GM12878 (cell line): ENCODE measurements at regions not wholly inside any gene's neighbourhood (a gene's known extent, or its start where the extent isn't known, plus 50 kb on each side); places are given as distances from the start of the nearest gene placed in this dataset.

ENCODE experiments used
- ATAC-seq: fragments of 200-7000 bp; cut with Tn5 transposase; 3 replicates; pipeline ENCODE4 v1.9.1; 2020; ENCODE audit warnings: mild to moderate bottlenecking, moderate library complexity
- BruUV-seq: library from RNA; stranded (reverse); fragments of 400-500 nt; replicated peaks from 2 replicates; lab custom pipeline; 2021; lab: Mats Ljungman, UMichigan
- CTCF ChIA-PET: fragments of 300-600 bp; sonication (Branson Sonifier 250); formaldehyde crosslinking; extraction: SDS; loops from one replicate; lab custom pipeline; 2021; ENCODE audit warnings: inconsistent platforms; lab: Yijun Ruan, JAX
- POLR2A ChIA-PET: fragments of 350-600 bp; formaldehyde crosslinking; extraction: SDS; loops from one replicate; lab custom pipeline; 2021; ENCODE audit warnings: inconsistent platforms; lab: Charles Lee
- RAD21 ChIA-PET: fragments of 300-600 bp; sonication (Branson Sonifier 250); formaldehyde crosslinking; loops from one replicate; lab custom pipeline; 2023; ENCODE audit warnings: antibody characterized with exemption; ENCODE audit not compliant: unreplicated experiment; lab: Charles Lee
- SMC1A ChIA-PET: fragments of 300-600 bp; sonication (Branson Sonifier 250); formaldehyde crosslinking; loops from one replicate; lab custom pipeline; 2023; ENCODE audit not compliant: unreplicated experiment, uncharacterized antibody; lab: Charles Lee
- DNase-seq: peaks from one replicate; pipeline ENCODE4 v3.0.0-alpha.2; 2011; ENCODE audit warnings: low read depth, low spot score
- FAIRE-seq: peaks from 3 replicates; lab custom pipeline; 2011; peaks lifted over from hg19 to GRCh38; lab: Jason Lieb, UNC
- H2AFZ ChIP-seq: 2 replicates; pipeline ENCODE4 v1.6.0; 2011; ENCODE audit warnings: low read depth, low read length, control low read depth; ENCODE audit not compliant: control insufficient read depth
- H3K27ac ChIP-seq: 2 replicates; pipeline ENCODE4 v1.5.1; 2011; ENCODE audit warnings: control low read depth; ENCODE audit not compliant: control insufficient read depth, insufficient read depth
- H3K27me3 ChIP-seq, 2 experiments: replicated peaks in 1 of 2; 2 replicates each; pipeline versions ENCODE4 v1.6.0 to v1.6.1; 2011; ENCODE audit warnings: low read length in 1 of 2; ENCODE audit not compliant: control insufficient read depth in 2 of 2, insufficient read depth in 2 of 2
- H3K36me3 ChIP-seq, 2 experiments: 2 replicates each; pipeline ENCODE4 v1.5.1; 2011; ENCODE audit warnings: low read length in 1 of 2; ENCODE audit not compliant: control insufficient read depth in 2 of 2, insufficient read depth in 2 of 2
- H3K4me1 ChIP-seq: 2 replicates; pipeline ENCODE4 v1.6.1; 2011; ENCODE audit warnings: mild to moderate bottlenecking, low read length, moderate library complexity, mixed read lengths; ENCODE audit not compliant: control insufficient read depth, insufficient read depth
- H3K4me2 ChIP-seq: 2 replicates; pipeline ENCODE4 v1.6.0; 2011; ENCODE audit warnings: control low read depth; ENCODE audit not compliant: control insufficient read depth, insufficient read depth
- H3K4me3 ChIP-seq: fragments of 200-600 bp; sonication (generic); 2 replicates; pipeline ENCODE4 v1.5.1; 2016
- H3K79me2 ChIP-seq: 2 replicates; pipeline ENCODE4 v1.6.0; 2011; ENCODE audit warnings: low read length; ENCODE audit not compliant: control insufficient read depth, insufficient read depth
- H3K9ac ChIP-seq: 2 replicates; pipeline ENCODE4 v1.8.0; 2011; ENCODE audit warnings: low read length, control low read depth, mixed read lengths; ENCODE audit not compliant: control insufficient read depth, insufficient read depth
- H3K9me3 ChIP-seq: replicated peaks from 3 replicates; pipeline ENCODE4 v1.5.1; 2011; ENCODE audit warnings: mild to moderate bottlenecking, low read length; ENCODE audit not compliant: control insufficient read depth, insufficient read depth
- H4K20me1 ChIP-seq: 2 replicates; pipeline ENCODE4 v1.6.0; 2011; ENCODE audit not compliant: control insufficient read depth, insufficient read depth
- BCLAF1 ChIP-seq: fragments of 450-650 bp; IDR thresholded peaks from 2 replicates; pipeline ENCODE4 v1.6.1; 2017; ENCODE audit warnings: antibody characterized with exemption, mild to moderate bottlenecking, moderate library complexity
- EGR1 ChIP-seq, 2 experiments: IDR thresholded peaks; 1 replicate in 1 of 2; 2 replicates in 1 of 2; pipeline ENCODE4 v1.6.1; 2011 to 2012; ENCODE audit warnings: low read depth in 2 of 2, low read length in 2 of 2, borderline replicate concordance in 1 of 2, mild to moderate bottlenecking in 1 of 2, moderate library complexity in 1 of 2
- EZH2 ChIP-seq: IDR thresholded peaks from 2 replicates; pipeline ENCODE4 v1.6.1; 2012; ENCODE audit warnings: low read depth, mild to moderate bottlenecking, control low read depth, inconsistent platforms, low read length, borderline replicate concordance; ENCODE audit not compliant: control insufficient read depth
- FOXM1 ChIP-seq: IDR thresholded peaks from 2 replicates; pipeline ENCODE4 v1.6.1; 2012; ENCODE audit warnings: low read depth, mild to moderate bottlenecking, inconsistent platforms, low read length, moderate library complexity
- NFXL1 ChIP-seq: fragments of 450-650 bp; IDR thresholded peaks from 2 replicates; pipeline ENCODE4 v1.6.1; 2017; ENCODE audit warnings: antibody characterized with exemption, mild to moderate bottlenecking, borderline replicate concordance
- NFYA ChIP-seq: IDR thresholded peaks from 2 replicates; pipeline ENCODE4 v1.6.1; 2011; ENCODE audit warnings: low read depth, mild to moderate bottlenecking, low read length, improper control_type of control experiment, borderline replicate concordance
- NFYB ChIP-seq: IDR thresholded peaks from 2 replicates; pipeline ENCODE4 v1.6.1; 2011; ENCODE audit warnings: low read depth, mild to moderate bottlenecking, low read length, improper control_type of control experiment, moderate library complexity; ENCODE audit not compliant: insufficient read depth
- RELA ChIP-seq: fragments of 450-650 bp; IDR thresholded peaks from 2 replicates; pipeline ENCODE4 v1.8.0; 2014; ENCODE audit warnings: borderline replicate concordance; ENCODE audit not compliant: partially characterized antibody
- SREBF1 ChIP-seq: IDR thresholded peaks from 2 replicates; pipeline ENCODE4 v1.6.1; 2012; ENCODE audit warnings: mild to moderate bottlenecking, low read length
- SRF ChIP-seq, 2 experiments: IDR thresholded peaks; 2 replicates each; pipeline ENCODE4 v1.6.1; 2011; ENCODE audit warnings: low read depth in 2 of 2, low read length in 2 of 2, mild to moderate bottlenecking in 1 of 2, moderate library complexity in 1 of 2
- WGBS: methylation state at CpG from one replicate; pipeline ENCODE4 v1.1.6; 2016; ENCODE audit warnings: low lambda C conversion rate; ENCODE audit not compliant: insufficient replicate concordance, insufficient coverage; ENCODE audit errors: missing lambda C conversion rate; 5-methylcytosine and 5-hydroxymethylcytosine counted together
- in situ Hi-C: fragments of 300-500 bp; cut with MboI; formaldehyde crosslinking; loops from 9 replicates; pipeline ENCODE4 v1.14.3; 2018; ENCODE audit warnings: mixed read lengths
- intact Hi-C: fragments of 100-400 bp; cut with micrococcal nuclease; formaldehyde crosslinking; loops from one replicate; pipeline ENCODE4 v1.14.2; 2022; ENCODE audit not compliant: unreplicated experiment
- TF ChIP-seq, protein P1 (sequence below): IDR thresholded peaks from 2 replicates; pipeline ENCODE4 v1.6.1; 2012; ENCODE audit warnings: improper control_type of control experiment, low read depth, low read length; ENCODE audit not compliant: insufficient replicate concordance

DNA sequence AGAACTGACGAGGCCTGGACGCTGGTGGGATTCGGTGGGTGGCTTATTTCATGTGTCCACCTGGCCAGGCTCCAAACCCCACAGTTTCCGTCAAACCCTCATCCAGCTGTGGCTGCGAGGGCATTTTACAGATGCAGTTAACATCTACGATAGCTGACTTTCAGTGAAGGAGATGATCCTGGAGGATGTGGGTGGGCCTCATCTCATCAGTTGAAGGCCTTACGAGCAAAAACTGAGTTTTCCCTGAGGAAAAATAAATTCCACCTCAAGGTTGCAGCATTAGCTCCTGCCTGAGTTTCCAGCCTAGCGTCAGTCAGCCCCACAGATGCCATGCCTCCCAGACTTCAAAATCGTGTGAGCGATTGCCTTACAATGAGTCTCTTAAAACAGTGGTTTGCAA is 111.1 kb upstream of the PEG3 start:
- DNase-seq (no peak), FAIRE-seq (no peak), ATAC-seq (no peak)
- H3K27me3 ChIP-seq: no peaks in the 10 kb centered on the region
- WGBS: 33% methylated on average over 9 of the region's 10 CpGs
- in situ Hi-C loops: no loop called here
- no peaks in the 10 kb centered on the region for H3K79me2 ChIP-seq
- SMC1A ChIA-PET: no interaction called here
- H3K4me3 ChIP-seq: no peak overlapping the region
- RAD21 ChIA-PET: no interaction called here
- no peak for TF ChIP-seq NFYB
- TF ChIP-seq EGR1 (IDR thresholded peaks at IDR 0.05; ENCODE audit: borderline replicate concordance in 1 of 2, low read depth in 2 of 2, low read length in 2 of 2): no peak
- no peak for TF ChIP-seq NFXL1
- TF ChIP-seq, protein P1, sequence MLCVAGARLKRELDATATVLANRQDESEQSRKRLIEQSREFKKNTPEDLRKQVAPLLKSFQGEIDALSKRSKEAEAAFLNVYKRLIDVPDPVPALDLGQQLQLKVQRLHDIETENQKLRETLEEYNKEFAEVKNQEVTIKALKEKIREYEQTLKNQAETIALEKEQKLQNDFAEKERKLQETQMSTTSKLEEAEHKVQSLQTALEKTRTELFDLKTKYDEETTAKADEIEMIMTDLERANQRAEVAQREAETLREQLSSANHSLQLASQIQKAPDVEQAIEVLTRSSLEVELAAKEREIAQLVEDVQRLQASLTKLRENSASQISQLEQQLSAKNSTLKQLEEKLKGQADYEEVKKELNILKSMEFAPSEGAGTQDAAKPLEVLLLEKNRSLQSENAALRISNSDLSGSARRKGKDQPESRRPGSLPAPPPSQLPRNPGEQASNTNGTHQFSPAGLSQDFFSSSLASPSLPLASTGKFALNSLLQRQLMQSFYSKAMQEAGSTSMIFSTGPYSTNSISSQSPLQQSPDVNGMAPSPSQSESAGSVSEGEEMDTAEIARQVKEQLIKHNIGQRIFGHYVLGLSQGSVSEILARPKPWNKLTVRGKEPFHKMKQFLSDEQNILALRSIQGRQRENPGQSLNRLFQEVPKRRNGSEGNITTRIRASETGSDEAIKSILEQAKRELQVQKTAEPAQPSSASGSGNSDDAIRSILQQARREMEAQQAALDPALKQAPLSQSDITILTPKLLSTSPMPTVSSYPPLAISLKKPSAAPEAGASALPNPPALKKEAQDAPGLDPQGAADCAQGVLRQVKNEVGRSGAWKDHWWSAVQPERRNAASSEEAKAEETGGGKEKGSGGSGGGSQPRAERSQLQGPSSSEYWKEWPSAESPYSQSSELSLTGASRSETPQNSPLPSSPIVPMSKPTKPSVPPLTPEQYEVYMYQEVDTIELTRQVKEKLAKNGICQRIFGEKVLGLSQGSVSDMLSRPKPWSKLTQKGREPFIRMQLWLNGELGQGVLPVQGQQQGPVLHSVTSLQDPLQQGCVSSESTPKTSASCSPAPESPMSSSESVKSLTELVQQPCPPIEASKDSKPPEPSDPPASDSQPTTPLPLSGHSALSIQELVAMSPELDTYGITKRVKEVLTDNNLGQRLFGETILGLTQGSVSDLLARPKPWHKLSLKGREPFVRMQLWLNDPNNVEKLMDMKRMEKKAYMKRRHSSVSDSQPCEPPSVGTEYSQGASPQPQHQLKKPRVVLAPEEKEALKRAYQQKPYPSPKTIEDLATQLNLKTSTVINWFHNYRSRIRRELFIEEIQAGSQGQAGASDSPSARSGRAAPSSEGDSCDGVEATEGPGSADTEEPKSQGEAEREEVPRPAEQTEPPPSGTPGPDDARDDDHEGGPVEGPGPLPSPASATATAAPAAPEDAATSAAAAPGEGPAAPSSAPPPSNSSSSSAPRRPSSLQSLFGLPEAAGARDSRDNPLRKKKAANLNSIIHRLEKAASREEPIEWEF: no peak
- TF ChIP-seq FOXM1: no peak
- no peak for TF ChIP-seq SRF (IDR thresholded peaks at IDR 0.05; ENCODE audit: low read depth in 2 of 2, low read length in 2 of 2)
- no peak for TF ChIP-seq NFYA
- TF ChIP-seq RELA: no peak
- no peak for TF ChIP-seq SREBF1
- no peak for TF ChIP-seq BCLAF1
- no peak for TF ChIP-seq EZH2
- no peaks in the 10 kb centered on the region; the same call in 2 of the 3 replicates for H3K9me3 ChIP-seq
- H3K4me2 ChIP-seq: no peak overlapping the region
- no peaks in the 10 kb centered on the region for H4K20me1 ChIP-seq
- BruUV-seq: no TSS peak
- H3K36me3 ChIP-seq: no peaks in the 10 kb centered on the region
- POLR2A ChIA-PET: no interaction called here
- H3K9ac ChIP-seq: no peak overlapping the region
- intact Hi-C loops: no loop called here
- no peak overlapping the region for H3K27ac ChIP-seq
- no peak overlapping the region for H2AFZ ChIP-seq
- H3K4me1 ChIP-seq: no peaks in the 10 kb centered on the region
- CTCF ChIA-PET: no interaction called here
